T-helper 9 cell (primary cell): ENCODE measurements at regions not wholly inside any gene's neighbourhood (a gene's known extent, or its start where the extent isn't known, plus 50 kb on each side); places are given as distances from the start of the nearest gene placed in this dataset.

Source experiments
- DNase-seq: peaks from one replicate; pipeline ENCODE4 v3.0.0-alpha.2; 2020

- DNase-seq, result no peak
Observed at GRCh38 chr2:147792966-147793617, 51.7 kb upstream of the ACVR2A start.

- DNase-seq, result no peak
Observed at GRCh38 chr2:147790580-147790979, 54.2 kb upstream of the ACVR2A start.

DNA sequence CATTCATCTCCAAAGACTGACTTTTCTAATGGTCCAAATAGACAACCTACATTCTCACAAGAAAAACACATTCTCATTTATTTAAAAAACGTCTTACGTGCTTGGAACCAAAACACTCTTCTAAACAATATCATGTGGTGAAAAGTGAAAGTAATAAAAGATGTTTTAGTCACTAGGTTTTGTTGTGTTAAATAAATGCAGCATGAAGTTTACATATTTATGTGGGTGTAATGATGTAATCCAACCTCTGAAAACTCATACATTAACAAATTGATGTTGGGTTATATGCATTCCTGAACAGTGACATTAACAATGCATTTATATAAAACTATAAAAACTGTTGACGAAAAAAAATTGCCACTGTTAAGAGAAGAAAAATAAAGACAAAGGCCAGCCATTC, 55.1 kb upstream of the ACVR2A start:
- DNase-seq, result no peak

DNA sequence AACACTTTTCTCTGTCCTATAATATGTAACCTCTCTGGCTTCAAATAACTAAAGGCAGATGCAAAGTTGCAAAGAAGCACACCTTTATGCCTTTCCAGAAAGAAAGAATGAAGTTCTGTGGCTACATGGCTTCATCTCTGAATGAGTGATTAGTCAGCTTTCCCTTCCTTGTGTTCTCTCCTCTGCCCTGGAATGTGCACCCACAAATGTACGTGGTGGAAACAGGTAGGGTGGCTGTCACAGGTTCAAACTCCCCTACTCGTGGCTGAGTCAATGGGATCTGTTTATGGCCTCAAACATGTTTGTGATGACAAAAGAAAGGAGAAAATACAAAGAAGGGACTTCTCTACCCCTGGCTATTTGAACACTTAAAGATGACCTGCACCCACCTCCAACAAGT, 55.5 kb upstream of the ACVR2A start:
- no peak for DNase-seq

DNA sequence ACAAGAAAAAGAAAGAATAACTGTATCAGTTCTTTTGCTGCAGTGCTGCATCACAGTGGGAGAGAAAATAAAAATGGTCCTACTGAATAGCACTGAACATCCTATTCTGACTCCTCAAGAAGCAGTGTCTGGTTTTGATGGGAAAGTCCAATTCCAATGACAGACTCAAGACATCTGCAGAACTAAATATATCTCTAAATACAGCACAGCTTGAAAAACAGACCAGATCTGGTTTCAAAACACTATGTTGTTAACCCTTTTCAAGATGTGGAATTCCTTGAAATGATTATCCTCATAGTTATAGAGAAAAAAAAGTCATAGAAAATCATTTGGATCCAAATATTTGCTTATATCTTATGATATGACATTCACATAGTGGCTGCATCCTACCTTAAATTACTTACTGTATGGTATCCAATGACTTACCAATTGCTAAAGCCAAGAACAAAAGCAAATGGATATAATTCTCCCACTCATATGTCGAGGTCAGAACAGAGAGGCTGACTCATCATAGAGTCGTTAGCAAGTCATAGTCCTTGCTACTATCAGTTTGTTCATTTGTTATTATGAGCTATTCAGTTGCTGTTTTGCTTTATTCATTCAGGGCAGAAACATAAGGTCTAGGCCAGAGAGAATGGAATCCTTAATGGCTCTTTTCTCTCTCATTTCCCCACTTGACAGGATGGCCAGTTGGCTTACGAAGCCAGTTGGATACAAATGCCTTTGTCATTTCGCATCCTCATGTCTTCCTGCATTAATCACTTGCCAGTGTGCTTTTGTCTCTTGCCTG, 62.5 kb upstream of the ACVR2A start:
- DNase-seq, result no peak

DNA sequence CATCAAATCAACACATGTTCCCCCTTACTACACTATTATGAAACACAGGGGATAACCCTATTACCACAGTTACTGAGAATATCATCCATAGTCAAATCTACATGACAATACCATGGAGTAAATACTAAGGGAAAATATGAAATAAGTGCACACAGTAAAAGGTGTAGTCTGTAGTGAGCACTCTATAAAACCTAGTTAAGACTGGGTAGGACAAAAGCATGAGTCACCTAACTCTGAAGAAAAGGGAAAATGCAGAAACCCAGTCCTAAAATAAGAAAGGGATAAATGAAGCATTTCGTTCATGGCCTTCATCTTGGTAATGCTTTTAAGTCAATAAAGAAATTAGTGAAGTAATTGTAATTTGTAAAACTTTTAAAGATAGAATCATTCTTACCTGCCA, 65.4 kb upstream of the ACVR2A start:
- no peak for DNase-seq

DNA sequence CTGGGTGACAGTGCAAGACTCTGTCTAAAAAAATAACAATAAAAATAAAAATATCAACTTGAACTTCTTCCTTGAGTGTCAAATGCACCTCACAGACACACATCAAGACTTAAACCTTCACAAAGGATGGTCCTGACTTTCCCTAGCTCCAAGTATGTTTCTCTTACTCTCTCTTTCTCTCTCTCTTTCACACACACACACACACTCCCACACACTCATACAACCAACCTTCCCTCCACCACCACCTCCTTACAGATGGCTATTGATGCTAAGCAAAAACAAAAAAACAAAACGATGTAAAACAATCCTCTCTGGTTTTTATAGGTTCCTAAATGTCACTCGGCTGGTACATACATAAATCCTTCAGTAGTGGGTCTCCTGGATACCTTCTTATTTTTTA, 67.4 kb upstream of the ACVR2A start:
- no peak for DNase-seq

GRCh38 chr2:147774805-147775204, 70.0 kb upstream of the ACVR2A start:
- no peak for DNase-seq

DNA sequence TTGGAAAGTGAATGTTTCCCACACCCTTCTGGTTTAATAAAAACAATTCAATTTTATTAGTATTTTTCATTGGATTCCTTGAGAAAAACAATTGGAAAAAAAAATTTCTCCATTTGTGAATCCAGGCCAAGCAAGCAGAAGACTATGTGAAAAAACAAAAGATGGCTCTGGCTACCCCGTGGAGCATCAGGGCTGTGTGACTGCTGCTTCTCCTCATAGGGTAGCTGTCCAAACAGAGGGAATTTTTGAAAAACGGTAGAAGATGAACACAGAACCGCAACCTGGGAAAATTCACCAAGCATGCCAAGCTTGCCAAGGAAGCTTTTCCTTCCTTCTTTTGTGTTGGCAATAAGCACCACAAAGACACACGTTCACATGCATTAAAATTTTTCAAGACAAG, 71.3 kb upstream of the ACVR2A start:
- no peak for DNase-seq

DNA sequence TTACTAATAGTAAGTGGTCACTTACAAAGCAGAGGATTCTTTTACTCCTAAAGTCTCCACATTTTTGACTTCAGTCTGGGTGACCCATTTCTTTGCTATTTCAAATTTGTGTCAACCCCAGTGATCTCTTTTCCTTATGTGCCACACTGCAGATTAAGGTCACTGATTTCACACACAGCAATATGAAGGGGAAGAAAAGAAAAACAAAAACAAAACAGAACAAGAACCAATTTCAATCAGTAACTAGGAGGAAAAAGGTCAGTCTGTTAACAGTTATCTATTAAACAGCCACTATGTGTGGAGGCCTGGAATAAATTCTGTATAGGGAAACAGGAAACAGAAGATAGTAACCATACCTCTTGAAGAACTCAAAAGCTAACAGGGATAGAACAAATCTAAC, 72.0 kb upstream of the ACVR2A start:
- no peak for DNase-seq

DNA sequence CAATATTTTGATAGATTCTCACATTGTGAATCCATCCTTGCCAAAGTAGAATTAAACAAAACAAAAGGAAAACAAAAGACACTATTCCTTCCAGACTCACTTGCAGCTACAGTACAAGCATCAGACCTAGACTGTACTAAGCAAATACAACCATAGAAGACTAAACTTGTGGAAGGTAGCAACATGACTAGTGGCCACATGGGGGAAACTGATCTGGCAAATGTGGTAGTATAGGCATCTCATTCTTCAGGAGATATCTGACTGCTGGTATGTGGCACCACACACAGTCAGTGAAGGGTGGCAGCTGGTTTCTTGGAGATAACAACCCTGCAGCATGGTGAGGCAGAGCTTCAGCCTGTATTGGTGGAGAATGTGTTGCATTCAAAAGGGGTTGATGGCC, 81.0 kb upstream of the ACVR2A start:
- no peak for DNase-seq

- DNase-seq, result no peak
Observed at GRCh38 chr2:147760984-147761383, 83.8 kb upstream of the ACVR2A start.

DNA sequence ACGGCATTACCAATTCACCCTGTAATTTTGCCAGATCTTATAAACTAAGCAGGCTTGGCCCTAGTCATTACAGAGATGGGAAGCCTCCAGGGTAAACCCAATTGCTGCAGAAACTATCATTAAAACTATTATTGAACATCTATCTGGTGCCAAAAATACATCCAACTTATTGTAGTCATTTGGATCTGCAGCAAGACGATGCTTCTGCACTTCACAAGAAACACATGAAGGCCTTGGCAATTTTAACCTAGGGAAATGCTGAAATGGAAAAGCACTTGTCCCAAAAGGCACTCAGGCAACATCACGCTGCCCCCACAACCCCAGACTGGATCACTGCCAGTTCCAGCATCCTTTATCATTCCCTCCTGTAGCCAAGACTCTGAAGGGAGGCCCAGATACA, 85.3 kb upstream of the ACVR2A start:
- no peak for DNase-seq

DNA sequence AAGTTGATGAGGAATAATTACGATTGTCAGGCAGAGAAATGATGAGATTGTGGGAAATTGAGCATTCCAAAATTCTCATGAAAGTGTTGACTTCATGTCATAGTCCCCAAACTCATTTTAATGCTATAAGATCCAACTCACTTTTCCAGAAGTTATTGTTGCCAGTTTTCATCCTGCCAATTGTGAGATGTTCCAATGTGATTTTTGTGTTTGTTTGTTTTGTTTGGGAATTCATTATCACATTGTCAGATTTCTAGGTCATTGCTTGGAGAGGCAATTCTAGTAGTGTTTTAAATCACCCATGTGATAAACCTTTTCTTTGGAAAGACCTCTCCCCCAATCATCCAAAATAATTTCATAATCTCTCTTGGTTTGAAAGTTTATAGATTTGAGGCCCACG, 86.0 kb upstream of the ACVR2A start:
- DNase-seq, result no peak

- DNase-seq, result no peak
Observed at GRCh38 chr2:147756069-147756468, 88.8 kb upstream of the ACVR2A start.

GRCh38 chr2:147740211-147740927, 104.5 kb upstream of the ACVR2A start:
- no peak for DNase-seq

- DNase-seq, result no peak
Observed at GRCh38 chr2:147739508-147739907, 105.3 kb upstream of the ACVR2A start.

- no peak for DNase-seq
Observed at GRCh38 chr2:147718831-147719230, 126.0 kb upstream of the ACVR2A start.

- no peak for DNase-seq
Observed at GRCh38 chr2:147716906-147717305, 127.9 kb upstream of the ACVR2A start.

- DNase-seq, result no peak
Observed at GRCh38 chr2:147715807-147716206, 129.0 kb upstream of the ACVR2A start.

GRCh38 chr2:147714582-147714981, 130.2 kb upstream of the ACVR2A start:
- DNase-seq, result no peak

DNA sequence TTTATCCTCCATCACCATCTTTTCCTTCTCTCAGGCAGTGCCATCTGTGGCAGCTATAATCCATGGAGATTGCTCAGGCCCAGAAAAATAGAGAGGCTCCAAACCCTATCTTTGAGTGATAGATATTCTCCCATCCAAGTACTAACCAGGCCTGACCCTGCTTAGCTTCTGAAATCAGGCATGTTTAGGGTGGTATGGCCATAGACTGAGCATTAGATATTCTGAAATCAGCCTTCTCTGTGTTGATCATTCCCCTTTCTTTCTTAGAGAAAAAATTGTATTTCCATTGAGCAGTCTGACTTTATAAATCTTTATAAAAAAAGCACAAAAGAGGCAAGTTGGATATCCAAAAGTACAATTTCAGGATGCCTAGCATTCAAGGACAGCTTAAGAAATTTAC, 131.5 kb upstream of the ACVR2A start:
- no peak for DNase-seq

DNA sequence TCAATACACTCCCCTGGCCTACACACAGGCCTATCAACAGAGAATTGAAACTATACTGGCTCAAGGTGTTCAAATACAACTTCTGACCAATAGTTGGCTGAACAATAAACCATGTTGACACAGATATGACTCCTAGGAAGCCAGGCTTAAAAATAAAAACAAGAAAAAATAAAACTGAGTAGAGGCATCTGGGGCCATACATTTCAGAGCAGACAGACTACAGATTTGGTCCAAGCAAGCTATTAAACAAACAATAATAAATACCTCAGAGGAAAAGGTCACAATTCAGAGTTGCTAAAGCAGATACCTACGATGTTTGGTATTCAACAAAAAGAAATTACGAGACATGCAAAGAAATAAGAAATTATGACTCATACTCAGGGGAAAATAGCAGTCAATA, 132.8 kb upstream of the ACVR2A start:
- DNase-seq, result no peak

GRCh38 chr2:147711031-147711430, 133.8 kb upstream of the ACVR2A start:
- DNase-seq, result no peak
